ENCODE measurements at regions not wholly inside any gene's neighbourhood (a gene's known extent, or its start where the extent isn't known, plus 50 kb on each side); places are given as distances from the start of the nearest gene placed in this dataset.

- no peak for TF ChIP-seq CTCF (IDR thresholded peaks at IDR 0.05)
- TF ChIP-seq POLR2A (IDR thresholded peaks at IDR 0.05), result no peak
Measured at GRCh38 chr15:80310776-80311175, 58.8 kb upstream of the CTXND1 start.
